Spinal cord (tissue), 9 donors: ENCODE measurements at regions not wholly inside any gene's neighbourhood (a gene's known extent, or its start where the extent isn't known, plus 50 kb on each side); places are given as distances from the start of the nearest gene placed in this dataset.
A peak's percentile ranks its signal among the peaks of the same experiment; 100 is the strongest.

Source experiments
- DNase-seq, 6 donors: peaks; one replicate each; pipeline versions ENCODE4 v3.0.0 to v3.0.0-alpha.2; 2013 to 2015; ENCODE audit warnings: low spot score in 6 of 6, low read depth in 4 of 6
- H3K27ac ChIP-seq: one replicate; pipeline ENCODE4 v1.5.1; 2013; ENCODE audit warnings: low read depth, low read length, control low read depth
- H3K27me3 ChIP-seq: one replicate; pipeline ENCODE4 v1.6.1; 2013; ENCODE audit warnings: low read length; ENCODE audit not compliant: control insufficient read depth, insufficient read depth
- H3K36me3 ChIP-seq: one replicate; pipeline ENCODE4 v1.6.1; 2013; ENCODE audit warnings: low read length; ENCODE audit not compliant: control insufficient read depth, insufficient read depth
- H3K4me1 ChIP-seq: one replicate; pipeline ENCODE4 v1.6.1; 2013; ENCODE audit warnings: low read length; ENCODE audit not compliant: control insufficient read depth, insufficient read depth
- H3K4me3 ChIP-seq: one replicate; pipeline ENCODE4 v1.5.1; 2013; ENCODE audit warnings: low read depth, low read length, control low read depth
- H3K9me3 ChIP-seq: one replicate; pipeline ENCODE4 v1.6.1; 2013; ENCODE audit warnings: low read length; ENCODE audit not compliant: control insufficient read depth, insufficient read depth
- WGBS: methylation state at CpG from one replicate; pipeline ENCODE4 v1.1.5; 2013; ENCODE audit warnings: missing lambda C conversion rate; ENCODE audit not compliant: insufficient coverage; 5-methylcytosine and 5-hydroxymethylcytosine counted together
- donor health status: healthy.

DNA sequence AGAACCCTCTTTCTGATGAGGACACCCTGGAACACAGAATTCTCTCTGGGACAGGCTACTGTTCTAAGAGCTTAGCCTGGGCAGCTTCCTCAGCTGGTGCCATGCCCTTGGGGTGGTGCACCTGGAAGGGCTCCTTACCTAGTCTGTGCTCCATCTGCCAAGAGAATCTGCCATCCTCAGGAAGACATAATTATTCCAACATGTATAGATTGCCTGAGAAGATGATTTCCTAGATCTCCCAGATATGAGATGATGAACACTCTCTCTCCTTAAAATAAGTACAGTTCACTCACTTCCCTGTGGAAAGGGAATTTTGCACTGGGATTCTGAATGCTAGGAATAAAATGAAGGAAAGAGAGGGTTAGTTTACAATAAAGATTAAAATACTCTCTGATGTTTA lies 87.6 kb downstream of the NENF start:
- DNase-seq = no peak
- Histone ChIP-seq H3K4me1 (peaks cover 11% of the 10 kb centered on the region), H3K27ac (no peak overlapping the region), H3K4me3 (no peak overlapping the region), H3K27me3 (peaks cover 1% of the 10 kb centered on the region), H3K36me3 (no peaks in the 10 kb centered on the region), H3K9me3 (no peaks in the 10 kb centered on the region)

- Histone ChIP-seq H3K9me3 (no peaks in the 10 kb centered on the region), H3K36me3 (no peaks in the 10 kb centered on the region), H3K4me1 (peaks cover 8% of the 10 kb centered on the region), H3K27me3 (no peaks in the 10 kb centered on the region), H3K4me3 (no peak overlapping the region), H3K27ac (no peak overlapping the region)
- WGBS = 71% methylated on average over 3 of the region's 5 CpGs
- no peak for DNase-seq
These were observed 87.8 kb upstream of the ATF3 start for GRCh38 chr1:212520746-212521145.

DNA sequence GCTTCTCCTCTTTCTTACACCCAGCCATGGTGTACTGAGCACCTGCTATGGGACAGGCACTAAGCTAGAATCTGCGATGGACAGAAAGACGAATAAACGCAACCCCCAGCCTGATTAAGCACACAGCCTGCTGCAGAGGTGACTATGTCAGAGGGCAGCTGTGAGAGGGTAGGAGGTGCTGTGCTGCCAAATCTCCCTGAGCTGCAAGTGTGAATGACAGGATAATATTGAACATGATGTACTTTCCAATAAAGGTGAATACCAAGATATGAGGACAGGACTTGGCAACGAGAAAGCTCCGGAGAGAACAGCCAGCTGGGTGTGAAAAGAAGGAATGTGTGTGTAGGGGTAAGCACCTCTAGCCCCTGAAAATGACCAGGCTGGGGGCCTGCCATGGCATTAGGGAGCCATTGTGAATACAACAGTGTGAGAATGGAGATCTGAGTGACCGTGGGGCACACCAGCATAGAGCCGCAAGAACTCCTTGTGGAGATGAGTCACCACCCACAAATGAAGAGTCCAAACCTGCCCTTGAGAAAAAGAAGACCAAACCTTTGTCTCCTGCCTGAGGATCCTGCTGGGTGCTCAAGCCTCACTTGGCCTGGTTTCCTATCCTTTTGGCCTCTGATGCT lies 83.0 kb upstream of the ATF3 start:
- H3K4me1 ChIP-seq = peaks cover 3% of the 10 kb centered on the region
- no peak overlapping the region for H3K27ac ChIP-seq
- no peaks in the 10 kb centered on the region for H3K9me3 ChIP-seq
- no peaks in the 10 kb centered on the region for H3K36me3 ChIP-seq
- H3K4me3 ChIP-seq = no peak overlapping the region
- no peaks in the 10 kb centered on the region for H3K27me3 ChIP-seq
- DNase-seq = no peak
- WGBS = 83% methylated on average over 4 of the region's 7 CpGs

DNA sequence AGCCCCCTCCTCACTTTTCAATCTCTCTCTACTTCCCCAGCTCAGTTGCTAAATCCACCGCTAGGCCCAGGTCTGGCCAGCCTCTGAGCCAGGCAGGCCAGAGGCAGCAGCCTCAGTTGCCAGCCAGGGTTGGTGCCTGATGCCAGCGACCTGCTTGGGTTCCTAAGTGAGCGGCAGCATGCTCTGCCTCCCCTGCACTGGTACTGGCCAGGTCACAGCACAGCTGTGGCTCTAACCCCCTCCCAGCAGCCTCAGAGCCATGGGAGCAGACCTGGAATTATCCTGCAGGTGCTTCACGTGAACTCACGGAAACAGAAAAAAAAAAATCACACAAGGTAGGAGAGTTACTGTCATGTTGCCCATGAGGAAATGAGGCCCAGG lies 82.5 kb upstream of the ATF3 start:
- no peak overlapping the region for H3K4me3 ChIP-seq
- no peaks in the 10 kb centered on the region for H3K27me3 ChIP-seq
- 93% methylated on average over 5 of the region's 5 CpGs for WGBS
- peaks cover 3% of the 10 kb centered on the region for H3K4me1 ChIP-seq
- no peak overlapping the region for H3K27ac ChIP-seq
- no peaks in the 10 kb centered on the region for H3K36me3 ChIP-seq
- no peak for DNase-seq
- H3K9me3 ChIP-seq = no peaks in the 10 kb centered on the region

DNA sequence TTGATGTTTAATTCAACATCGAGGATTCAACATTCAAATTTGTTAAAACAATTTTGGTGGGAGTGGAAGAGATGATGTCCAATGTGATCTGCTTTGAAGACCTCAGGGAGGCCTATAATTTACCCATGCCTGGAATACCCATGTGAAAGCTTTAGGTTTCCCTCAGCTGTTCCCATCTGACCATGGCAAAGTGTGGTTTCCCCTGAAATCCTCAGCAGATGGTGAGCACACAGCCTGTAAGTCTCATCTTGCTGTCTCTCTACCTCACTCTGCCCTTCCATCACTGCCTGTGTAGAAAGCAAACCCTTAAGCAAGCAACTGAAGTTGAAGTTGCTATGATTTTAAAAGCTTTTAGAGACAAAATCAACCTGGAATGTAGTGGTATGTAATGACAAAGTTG lies 80.1 kb upstream of the ATF3 start:
- H3K9me3 ChIP-seq = no peaks in the 10 kb centered on the region
- no peak overlapping the region for H3K4me3 ChIP-seq
- WGBS = no CpG with 5 or more reads among the region's 1 CpG
- no peak overlapping the region for H3K27ac ChIP-seq
- H3K27me3 ChIP-seq = no peaks in the 10 kb centered on the region
- H3K4me1 ChIP-seq = peaks cover 3% of the 10 kb centered on the region
- no peaks in the 10 kb centered on the region for H3K36me3 ChIP-seq
- DNase-seq = no peak

- DNase-seq = peak in 1 of 6 donors; percentile 80
- Histone ChIP-seq H3K27me3 (no peaks in the 10 kb centered on the region), H3K4me1 (peaks cover 3% of the 10 kb centered on the region), H3K9me3 (no peaks in the 10 kb centered on the region), H3K36me3 (no peaks in the 10 kb centered on the region), H3K27ac (no peak overlapping the region), H3K4me3 (no peak overlapping the region)
- 63% methylated on average over 4 of the region's 6 CpGs for WGBS
These were observed 79.3 kb upstream of the ATF3 start for GRCh38 chr1:212529211-212529741.

DNA sequence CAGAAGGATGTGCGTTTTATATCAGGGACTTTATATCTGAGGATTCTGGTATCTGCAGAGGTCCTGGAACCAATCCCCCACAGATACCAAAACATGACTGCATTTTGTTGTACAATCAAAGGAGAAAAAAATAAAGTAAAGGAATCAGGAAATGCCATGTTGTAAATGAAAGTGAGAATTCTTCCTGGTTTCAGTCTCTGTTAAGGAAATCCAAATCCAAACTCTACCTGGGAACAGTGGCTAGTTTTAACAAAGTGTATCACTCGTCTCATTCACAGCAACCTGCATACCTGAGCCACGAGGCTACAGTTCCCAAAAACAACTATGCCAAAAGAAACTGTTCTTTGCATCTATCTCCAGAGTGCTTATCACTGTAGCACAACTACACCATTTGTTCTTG lies 77.3 kb upstream of the ATF3 start:
- Histone ChIP-seq H3K4me3 (no peak overlapping the region), H3K4me1 (peaks cover 3% of the 10 kb centered on the region), H3K27me3 (no peaks in the 10 kb centered on the region), H3K9me3 (peaks cover 1% of the 10 kb centered on the region), H3K36me3 (no peaks in the 10 kb centered on the region), H3K27ac (no peak overlapping the region)
- 71% methylated on average over 1 of the region's 3 CpGs for WGBS
- DNase-seq = no peak

DNA sequence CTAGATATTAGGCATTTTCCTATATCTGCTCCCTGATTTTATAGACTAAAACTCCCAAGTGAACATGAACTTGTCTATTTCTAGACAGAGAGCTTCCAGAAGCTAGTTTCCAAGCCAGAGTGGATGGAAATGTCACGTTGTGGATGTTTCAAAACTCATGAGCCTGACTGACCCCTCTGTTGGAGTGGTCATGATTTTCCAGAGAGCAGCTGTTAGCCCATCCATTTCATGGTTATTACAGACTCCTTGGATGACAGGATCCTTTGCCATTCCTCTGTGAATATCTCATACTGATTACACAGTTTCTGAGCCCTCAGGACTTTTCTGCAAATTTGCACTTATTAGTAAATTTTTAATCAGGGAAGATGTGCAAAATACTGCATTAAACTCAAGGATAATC lies 76.8 kb upstream of the ATF3 start:
- peaks cover 3% of the 10 kb centered on the region for H3K4me1 ChIP-seq
- H3K27ac ChIP-seq = no peak overlapping the region
- H3K36me3 ChIP-seq = no peaks in the 10 kb centered on the region
- H3K9me3 ChIP-seq = peaks cover 3% of the 10 kb centered on the region
- H3K4me3 ChIP-seq = no peak overlapping the region
- DNase-seq = no peak
- H3K27me3 ChIP-seq = no peaks in the 10 kb centered on the region
- 67% methylated on average over 1 of the region's 1 CpG for WGBS

DNA sequence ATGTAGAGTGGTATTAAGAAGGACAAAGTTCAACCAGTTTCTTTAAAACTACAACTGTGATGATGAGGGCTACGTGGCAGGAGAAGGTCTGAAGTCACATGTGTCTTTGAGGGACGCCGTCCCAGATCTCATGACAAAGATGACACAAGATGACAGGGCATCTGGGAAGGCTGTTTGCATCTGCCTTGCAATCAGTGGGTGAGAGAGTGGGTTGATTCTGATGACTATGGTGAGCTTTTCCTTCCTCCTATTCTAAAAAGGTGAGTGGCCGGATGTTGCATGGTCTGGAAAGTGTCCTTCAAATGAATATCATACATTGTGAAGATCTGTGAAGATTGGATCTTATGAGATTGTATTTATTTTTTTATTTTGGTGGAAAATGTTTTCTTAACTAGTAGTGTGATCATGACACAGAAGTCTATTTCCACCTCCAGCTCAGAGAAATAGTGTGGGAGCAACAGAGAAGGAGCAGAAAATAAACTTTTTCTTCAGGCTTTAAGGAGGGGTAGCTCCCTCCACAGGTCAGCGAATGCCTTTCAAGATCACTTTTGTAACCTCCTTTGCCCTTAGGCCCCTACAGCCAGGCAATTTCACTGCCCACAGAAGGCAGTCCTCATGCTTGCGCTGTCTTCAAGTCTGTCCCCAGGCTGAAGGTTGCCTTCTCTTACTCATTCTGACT lies 76.0 kb upstream of the ATF3 start:
- Histone ChIP-seq H3K4me3 (no peak overlapping the region), H3K4me1 (peaks cover 3% of the 10 kb centered on the region), H3K36me3 (no peaks in the 10 kb centered on the region), H3K9me3 (peaks cover 5% of the 10 kb centered on the region), H3K27me3 (no peaks in the 10 kb centered on the region), H3K27ac (no peak overlapping the region)
- 65% methylated on average over 2 of the region's 6 CpGs for WGBS
- DNase-seq = no peak

GRCh38 chr1:212533148-212533517 lies 75.4 kb upstream of the ATF3 start:
- H3K27me3 ChIP-seq = no peaks in the 10 kb centered on the region
- H3K36me3 ChIP-seq = no peaks in the 10 kb centered on the region
- no CpG with 5 or more reads among the region's 3 CpGs for WGBS
- peaks cover 3% of the 10 kb centered on the region for H3K4me1 ChIP-seq
- DNase-seq = no peak
- H3K4me3 ChIP-seq = no peak overlapping the region
- peaks cover 5% of the 10 kb centered on the region for H3K9me3 ChIP-seq
- no peak overlapping the region for H3K27ac ChIP-seq
